GM12891 (cell line): ENCODE measurements at regions not wholly inside any gene's neighbourhood (a gene's known extent, or its start where the extent isn't known, plus 50 kb on each side); places are given as distances from the start of the nearest gene placed in this dataset.

Source experiments
- DNase-seq: peaks from one replicate; pipeline ENCODE4 v3.0.0; 2011; ENCODE audit warnings: low spot score; ENCODE audit not compliant: insufficient read length
- FAIRE-seq: peaks from 2 replicates; lab custom pipeline; 2011; peaks lifted over from hg19 to GRCh38; lab: Jason Lieb, UNC
- PAX5 ChIP-seq: IDR thresholded peaks from 2 replicates; pipeline ENCODE4 v1.6.1; 2011; ENCODE audit warnings: low read length, moderate library complexity, mild to moderate bottlenecking; ENCODE audit not compliant: insufficient read depth, severe bottlenecking
- POLR2A ChIP-seq: IDR thresholded peaks from 2 replicates; pipeline ENCODE4 v1.6.1; 2011; ENCODE audit warnings: low read depth, low read length, control low read depth
- POLR2AphosphoS5 ChIP-seq: IDR thresholded peaks from 2 replicates; pipeline ENCODE4 v1.6.1; 2011; ENCODE audit warnings: low read depth, low read length, control low read depth
- POU2F2 ChIP-seq: IDR thresholded peaks from 2 replicates; pipeline ENCODE4 v1.6.1; 2011; ENCODE audit warnings: low read depth, mild to moderate bottlenecking, control low read depth, low read length, moderate library complexity
- SPI1 ChIP-seq: IDR thresholded peaks from 2 replicates; pipeline ENCODE4 v1.6.1; 2011; ENCODE audit warnings: low read depth, low read length, control low read depth
- TAF1 ChIP-seq: IDR thresholded peaks from 2 replicates; pipeline ENCODE4 v1.6.1; 2011; ENCODE audit warnings: low read depth, low read length, control low read depth

GRCh38 chr15:79209116-79209515, 73.4 kb upstream of the ANKRD34C start:
- no peak for FAIRE-seq
- DNase-seq, result no peak
- TF ChIP-seq PAX5, result no peak
- TF ChIP-seq TAF1, result no peak
- TF ChIP-seq POU2F2, result no peak
- no peak for TF ChIP-seq POLR2AphosphoS5
- no peak for TF ChIP-seq SPI1
- no peak for TF ChIP-seq POLR2A

DNA sequence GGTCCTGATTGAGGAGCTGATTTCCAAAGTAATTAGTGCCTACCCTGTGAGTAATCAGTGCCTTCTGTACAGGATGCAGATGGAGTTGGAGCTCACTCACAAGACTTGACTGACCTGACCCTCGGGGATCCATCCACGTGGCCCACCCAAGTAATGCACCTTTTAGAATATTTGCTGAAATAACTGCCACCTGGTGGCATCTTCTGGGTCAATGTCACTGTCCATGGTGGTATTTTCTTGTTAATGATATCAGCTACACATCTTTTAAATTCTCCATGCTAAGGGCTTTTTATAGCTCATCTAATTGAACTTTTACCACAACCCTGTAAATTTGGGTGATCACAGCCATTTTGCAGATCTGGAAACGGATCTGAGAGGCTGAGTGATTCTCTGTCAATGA, 74.3 kb upstream of the ANKRD34C start:
- no peak for TF ChIP-seq PAX5
- TF ChIP-seq TAF1, result no peak
- no peak for TF ChIP-seq SPI1
- no peak for TF ChIP-seq POLR2A
- no peak for TF ChIP-seq POU2F2
- TF ChIP-seq POLR2AphosphoS5, result no peak
- FAIRE-seq (no peak), DNase-seq (no peak)

DNA sequence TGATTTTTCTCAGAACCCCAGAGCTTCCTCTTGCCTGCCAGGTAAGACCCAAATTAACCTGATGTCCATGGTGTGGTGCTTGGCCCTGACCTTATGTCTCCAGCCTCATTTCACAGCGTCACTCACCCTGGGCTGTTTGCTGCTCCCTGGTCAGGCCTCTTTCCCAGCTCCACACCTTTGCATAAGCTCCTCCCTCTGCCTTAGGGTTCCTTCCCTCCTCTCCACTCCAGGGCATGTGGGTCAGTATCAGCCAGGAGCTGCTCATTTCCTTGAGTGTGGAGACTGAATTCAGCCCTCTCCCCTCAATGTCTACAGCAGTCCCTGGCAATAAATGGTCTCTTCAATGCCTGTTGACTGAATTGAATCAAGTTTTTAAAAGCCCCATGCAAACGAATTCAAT, 75.6 kb upstream of the ANKRD34C start:
- no peak for TF ChIP-seq PAX5
- TF ChIP-seq POLR2AphosphoS5, result no peak
- no peak for TF ChIP-seq POLR2A
- no peak for TF ChIP-seq TAF1
- no peak for TF ChIP-seq POU2F2
- no peak for TF ChIP-seq SPI1
- DNase-seq (no peak), FAIRE-seq (no peak)

- DNase-seq (no peak), FAIRE-seq (no peak)
- TF ChIP-seq SPI1 (no peak), POLR2A (no peak), PAX5 (no peak), POLR2AphosphoS5 (no peak), POU2F2 (no peak), TAF1 (no peak)
These were observed 77.4 kb upstream of the ANKRD34C start for GRCh38 chr15:79204886-79205675.

- FAIRE-seq (no peak), DNase-seq (no peak)
- TF ChIP-seq POU2F2 (no peak), TAF1 (no peak), POLR2A (no peak), PAX5 (no peak), SPI1 (no peak), POLR2AphosphoS5 (no peak)
These were observed 84.1 kb upstream of the ANKRD34C start for GRCh38 chr15:79198461-79198860.

DNA sequence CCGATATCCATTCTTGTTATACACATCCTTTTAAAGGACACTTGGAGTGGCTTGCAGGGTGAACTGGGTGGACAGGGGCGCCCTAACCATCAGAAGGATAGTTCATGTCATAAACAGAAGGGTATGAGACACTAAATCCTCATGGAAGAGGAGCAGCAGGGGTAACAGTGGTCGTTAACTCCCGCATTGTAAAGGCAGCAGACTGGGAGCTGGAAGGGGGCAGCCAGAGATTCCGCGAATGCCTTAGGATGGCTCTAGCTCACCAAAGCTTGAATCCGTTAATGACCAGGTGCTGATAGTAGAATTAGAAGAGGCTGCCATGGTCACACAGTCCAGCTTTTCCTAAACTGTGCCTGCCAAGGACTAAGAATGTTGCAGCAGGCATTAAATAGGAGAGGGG, 85.2 kb upstream of the ANKRD34C start:
- TF ChIP-seq POU2F2, result no peak
- no peak for TF ChIP-seq POLR2A
- DNase-seq (no peak), FAIRE-seq (no peak)

DNA sequence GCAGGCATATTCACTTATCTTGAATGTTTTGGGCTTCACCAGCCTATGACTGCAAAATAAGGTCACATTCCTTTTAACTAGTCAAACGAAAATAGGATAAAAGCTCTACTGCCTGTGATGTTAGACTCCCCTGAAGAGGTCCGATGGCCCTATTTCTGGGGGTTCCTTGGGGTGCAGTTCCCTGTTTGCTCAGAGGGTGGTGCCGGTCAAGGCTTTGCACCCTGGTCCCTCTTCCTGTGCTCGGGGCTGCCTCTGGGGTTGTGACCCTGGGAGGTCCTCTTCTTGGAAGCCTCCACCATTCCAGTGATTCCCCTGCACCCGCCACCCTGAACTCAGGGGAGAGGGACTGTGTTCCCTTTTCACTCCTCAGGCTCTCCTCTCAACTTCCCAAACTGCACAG, 86.7 kb upstream of the ANKRD34C start:
- no peak for DNase-seq
- FAIRE-seq, result no peak
- TF ChIP-seq TAF1 (no peak), POLR2AphosphoS5 (no peak), POLR2A (no peak), POU2F2 (no peak), SPI1 (no peak), PAX5 (no peak)

- TF ChIP-seq TAF1 (no peak), POLR2AphosphoS5 (no peak), SPI1 (no peak), PAX5 (no peak)
- FAIRE-seq, result no peak
- no peak for DNase-seq
These were observed 87.3 kb upstream of the ANKRD34C start for GRCh38 chr15:79195239-79195638.

GRCh38 chr15:79194386-79194785, 88.1 kb upstream of the ANKRD34C start:
- TF ChIP-seq POU2F2, result no peak
- no peak for TF ChIP-seq PAX5
- no peak for TF ChIP-seq POLR2A
- no peak for TF ChIP-seq SPI1
- TF ChIP-seq TAF1, result no peak
- TF ChIP-seq POLR2AphosphoS5, result no peak
- DNase-seq (no peak), FAIRE-seq (no peak)

- TF ChIP-seq POLR2A (no peak), TAF1 (no peak), SPI1 (no peak)
- DNase-seq (no peak), FAIRE-seq (no peak)
These were observed 89.0 kb upstream of the ANKRD34C start for GRCh38 chr15:79193549-79193948.
